Fibroblast of skin of left quadriceps (primary cell): ENCODE measurements at regions not wholly inside any gene's neighbourhood (a gene's known extent, or its start where the extent isn't known, plus 50 kb on each side); places are given as distances from the start of the nearest gene placed in this dataset.
A peak's percentile ranks its signal among the peaks of the same experiment; 100 is the strongest.
"Not testable (repeated sequence)": the region's sequence is repeated elsewhere in the genome, so short reads cannot be mapped to it uniquely, and the experiment has no call there.

Experiments used
- DNase-seq, 2 experiments: peaks; one replicate each; pipeline ENCODE4 v3.0.0-alpha.2; 2013; ENCODE audit warnings: low read depth in 2 of 2

GRCh38 chr7:114364151-114364550 lies 50.5 kb upstream of the FOXP2 start:
- DNase-seq: no peak

- DNase-seq: no peak
These were observed 51.3 kb upstream of the FOXP2 start for GRCh38 chr7:114363292-114363691.

- DNase-seq: no peak
These were observed 55.7 kb upstream of the FOXP2 start for GRCh38 chr7:114358911-114359310.

GRCh38 chr7:114356133-114356532 lies 58.5 kb upstream of the FOXP2 start:
- DNase-seq: no peak

GRCh38 chr7:114354306-114354705 lies 60.3 kb upstream of the FOXP2 start:
- DNase-seq: no peak

GRCh38 chr7:114345494-114345893 lies 69.1 kb upstream of the FOXP2 start:
- peak; percentile 91 to 94 for DNase-seq

- DNase-seq: no peak
These were observed 70.5 kb upstream of the FOXP2 start for GRCh38 chr7:114343949-114344708.

- no peak for DNase-seq
These were observed 72.0 kb upstream of the FOXP2 start for GRCh38 chr7:114342431-114343179.

GRCh38 chr7:114341648-114342047 lies 73.0 kb upstream of the FOXP2 start:
- no peak for DNase-seq

GRCh38 chr7:114334989-114335388 lies 79.6 kb upstream of the FOXP2 start:
- DNase-seq: no peak

GRCh38 chr7:114329458-114329857 lies 85.2 kb upstream of the FOXP2 start:
- not testable (repeated sequence) for DNase-seq

GRCh38 chr7:114317450-114318098 lies 97.0 kb upstream of the FOXP2 start:
- DNase-seq: no peak

GRCh38 chr7:114312649-114313048 lies 102.0 kb upstream of the FOXP2 start:
- no peak for DNase-seq

GRCh38 chr7:114310345-114311110 lies 104.1 kb upstream of the FOXP2 start:
- DNase-seq: no peak

GRCh38 chr7:114309729-114310128 lies 104.9 kb upstream of the FOXP2 start:
- no peak for DNase-seq

- DNase-seq: no peak
These were observed 111.3 kb upstream of the FOXP2 start for GRCh38 chr7:114303301-114303700.

GRCh38 chr7:114302858-114303257 lies 111.8 kb upstream of the FOXP2 start:
- DNase-seq: no peak

- DNase-seq: no peak
These were observed 116.6 kb upstream of the FOXP2 start for GRCh38 chr7:114298011-114298410.

GRCh38 chr7:114297121-114297520 lies 117.5 kb upstream of the FOXP2 start:
- DNase-seq: no peak

- no peak for DNase-seq
These were observed 119.1 kb upstream of the FOXP2 start for GRCh38 chr7:114295522-114295921.

- DNase-seq: no peak
These were observed 120.6 kb upstream of the FOXP2 start for GRCh38 chr7:114294036-114294435.
